ENCODE measurements at regions not wholly inside any gene's neighbourhood (a gene's known extent, or its start where the extent isn't known, plus 50 kb on each side); places are given as distances from the start of the nearest gene placed in this dataset.

DNA sequence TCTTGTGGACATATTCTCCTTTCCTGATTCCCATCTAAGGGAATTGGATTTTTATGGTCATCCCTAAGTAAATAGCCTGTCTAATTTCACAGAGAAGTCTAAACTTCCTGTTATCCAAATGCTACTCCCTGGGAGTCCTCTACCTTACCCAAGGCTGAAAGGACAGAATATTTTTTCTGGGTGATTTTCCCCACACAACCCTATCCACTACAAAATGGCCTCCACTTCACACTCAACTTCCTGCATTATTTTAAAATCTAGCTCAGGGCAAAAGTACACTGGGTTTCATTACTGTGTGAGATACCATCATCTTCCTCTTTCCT is 77.5 kb upstream of the ABI3BP start:
- peak overlapping the region; percentile 53; the same call in 1 of the 2 replicates for H3K27ac ChIP-seq
- TF ChIP-seq, protein P1, sequence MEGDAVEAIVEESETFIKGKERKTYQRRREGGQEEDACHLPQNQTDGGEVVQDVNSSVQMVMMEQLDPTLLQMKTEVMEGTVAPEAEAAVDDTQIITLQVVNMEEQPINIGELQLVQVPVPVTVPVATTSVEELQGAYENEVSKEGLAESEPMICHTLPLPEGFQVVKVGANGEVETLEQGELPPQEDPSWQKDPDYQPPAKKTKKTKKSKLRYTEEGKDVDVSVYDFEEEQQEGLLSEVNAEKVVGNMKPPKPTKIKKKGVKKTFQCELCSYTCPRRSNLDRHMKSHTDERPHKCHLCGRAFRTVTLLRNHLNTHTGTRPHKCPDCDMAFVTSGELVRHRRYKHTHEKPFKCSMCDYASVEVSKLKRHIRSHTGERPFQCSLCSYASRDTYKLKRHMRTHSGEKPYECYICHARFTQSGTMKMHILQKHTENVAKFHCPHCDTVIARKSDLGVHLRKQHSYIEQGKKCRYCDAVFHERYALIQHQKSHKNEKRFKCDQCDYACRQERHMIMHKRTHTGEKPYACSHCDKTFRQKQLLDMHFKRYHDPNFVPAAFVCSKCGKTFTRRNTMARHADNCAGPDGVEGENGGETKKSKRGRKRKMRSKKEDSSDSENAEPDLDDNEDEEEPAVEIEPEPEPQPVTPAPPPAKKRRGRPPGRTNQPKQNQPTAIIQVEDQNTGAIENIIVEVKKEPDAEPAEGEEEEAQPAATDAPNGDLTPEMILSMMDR (conservative IDR thresholded peaks at IDR 0.05), result no peak

DNA sequence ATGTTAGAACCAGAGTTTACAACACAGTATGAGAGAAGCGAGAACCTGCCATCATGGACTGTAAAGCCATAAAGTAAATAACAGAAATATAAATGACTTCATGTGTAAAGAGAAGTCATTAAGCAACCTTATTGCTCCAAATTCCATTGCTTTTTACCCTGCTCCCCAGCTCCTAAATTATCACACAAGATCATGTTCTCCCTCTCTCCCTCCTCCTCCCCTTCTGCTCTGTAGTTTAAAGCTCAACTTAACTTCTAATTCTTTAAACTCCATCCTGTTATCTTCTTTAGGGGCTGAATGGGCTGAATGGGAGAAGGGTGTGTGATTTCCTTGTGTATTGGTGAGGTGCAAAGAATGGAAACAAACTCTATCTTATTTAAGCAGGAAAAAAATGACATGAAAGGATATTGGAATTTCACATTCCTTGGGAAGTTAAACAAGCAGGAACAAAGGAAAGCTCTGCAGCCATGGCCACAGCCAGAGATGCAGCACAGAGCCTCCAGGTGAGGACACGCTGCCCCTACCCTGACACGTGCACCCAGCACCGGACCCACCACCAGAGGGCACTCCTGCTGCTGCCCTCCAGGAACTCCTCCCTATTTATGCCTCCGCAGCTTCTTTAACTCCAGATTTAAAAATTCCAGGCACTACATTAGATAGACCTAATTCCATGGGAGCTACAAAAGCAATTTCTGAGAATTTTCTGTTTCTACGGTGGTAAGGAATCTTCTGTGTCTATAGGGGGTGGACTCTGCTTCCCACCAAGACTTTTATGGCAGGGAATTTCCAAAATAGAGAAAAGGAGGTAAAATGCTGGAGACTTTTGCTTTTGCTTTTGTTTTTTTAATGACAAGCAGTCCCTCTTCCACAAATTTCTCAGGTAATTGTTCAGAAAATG is 76.9 kb upstream of the ABI3BP start:
- H3K27ac ChIP-seq, result peak overlapping the region; percentile 53; the same call in 1 of the 2 replicates
- TF ChIP-seq, protein P1 (conservative IDR thresholded peaks at IDR 0.05), result peak; percentile 87

DNA sequence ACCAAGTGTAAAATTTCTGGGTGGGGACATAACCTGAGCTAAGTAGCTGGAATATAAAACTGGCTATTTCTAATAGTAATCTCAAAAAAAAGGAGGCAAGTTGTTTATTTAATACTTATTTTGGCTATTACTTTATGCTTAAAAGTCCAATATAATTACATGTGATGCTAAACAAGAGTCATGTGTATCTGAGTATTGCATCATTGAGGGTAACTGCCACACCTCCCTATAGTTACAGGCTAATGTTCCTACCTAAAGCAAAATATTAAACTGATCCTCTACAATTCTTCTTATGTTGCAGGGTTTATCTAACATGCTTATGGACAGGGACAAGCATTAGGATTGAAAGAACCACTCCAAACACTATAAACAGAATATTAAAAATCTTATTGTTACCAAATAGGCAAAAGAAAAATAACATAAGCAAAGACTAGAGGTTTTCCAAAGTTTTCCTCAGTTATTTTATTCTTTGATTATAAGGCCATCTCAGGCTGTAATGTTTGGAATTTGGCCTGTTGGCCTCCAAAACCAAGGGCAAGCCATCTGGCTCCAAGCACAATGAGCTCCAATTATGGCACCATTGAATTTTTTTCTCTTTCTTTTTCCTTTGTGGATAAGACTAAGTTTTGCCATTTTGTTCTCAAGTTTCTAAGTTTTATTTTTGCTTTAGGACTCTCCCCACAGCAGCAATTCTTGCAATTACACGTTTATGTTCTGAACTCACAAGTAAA is 75.8 kb upstream of the ABI3BP start:
- H3K27ac ChIP-seq, result no peak overlapping the region
- TF ChIP-seq, protein P1 (conservative IDR thresholded peaks at IDR 0.05), result no peak

- no peak overlapping the region for H3K27ac ChIP-seq
- TF ChIP-seq, protein P1 (conservative IDR thresholded peaks at IDR 0.05), result no peak
Measured at GRCh38 chr3:101066711-101067129, 73.5 kb upstream of the ABI3BP start.

GRCh38 chr3:101065962-101066361 is 72.7 kb upstream of the ABI3BP start:
- TF ChIP-seq, protein P1 (conservative IDR thresholded peaks at IDR 0.05), result no peak
- no peak overlapping the region for H3K27ac ChIP-seq

DNA sequence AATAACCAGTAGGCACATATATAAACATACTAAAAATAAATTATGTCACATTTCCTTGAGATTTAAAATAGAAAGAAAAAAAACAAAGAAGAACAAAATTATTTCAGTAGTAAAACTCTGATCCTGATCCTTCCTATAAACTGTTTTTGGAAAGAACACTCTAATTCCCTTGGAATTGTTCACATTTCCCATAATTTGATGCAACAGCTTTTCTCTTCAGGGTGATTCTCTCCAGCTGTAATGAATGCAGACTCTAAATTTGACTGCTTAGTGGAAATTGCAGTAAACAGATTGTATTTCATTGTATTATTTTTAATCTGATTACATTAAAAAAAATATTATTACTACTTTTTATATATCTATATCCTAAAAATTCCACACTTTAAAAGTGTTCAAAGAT is 70.2 kb upstream of the ABI3BP start:
- TF ChIP-seq, protein P1 (conservative IDR thresholded peaks at IDR 0.05), result no peak
- no peak overlapping the region for H3K27ac ChIP-seq

- TF ChIP-seq, protein P1 (conservative IDR thresholded peaks at IDR 0.05), result no peak
- no peak overlapping the region for H3K27ac ChIP-seq
Measured at GRCh38 chr3:101061312-101061711, 68.1 kb upstream of the ABI3BP start.

Measured in VCaP (cell line).